ENCODE measurements at regions not wholly inside any gene's neighbourhood (a gene's known extent, or its start where the extent isn't known, plus 50 kb on each side); places are given as distances from the start of the nearest gene placed in this dataset.

DNA sequence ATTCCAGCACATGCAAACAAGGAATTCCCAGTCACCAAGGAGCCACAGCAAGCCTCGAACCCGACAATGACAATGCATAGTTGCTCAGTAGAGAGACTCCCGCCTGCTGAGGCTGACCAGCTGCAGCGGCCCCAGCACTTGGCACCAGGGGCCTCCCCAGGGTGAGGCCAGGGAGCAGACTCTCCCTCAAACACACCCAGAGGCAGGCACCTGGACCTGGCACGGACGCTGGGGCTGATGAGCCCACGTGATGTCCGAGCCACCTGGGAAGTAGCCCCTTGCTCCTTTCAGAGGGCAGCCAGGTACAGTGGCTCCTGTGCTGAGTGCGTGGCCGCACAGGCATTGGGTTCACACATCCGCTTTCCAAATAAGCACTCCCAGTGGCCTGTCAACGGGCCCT lies 315.9 kb upstream of the TGFBR2 start:
- no peak for ATAC-seq
- TF ChIP-seq ZNF565 (CRISPR knock-in tag; conservative IDR thresholded peaks at IDR 0.05; ENCODE audit: low read depth) (no peak), PPARA (CRISPR knock-in tag; IDR thresholded peaks at IDR 0.05; ENCODE audit: borderline replicate concordance) (no peak), OSR1 (CRISPR knock-in tag; IDR thresholded peaks at IDR 0.05) (no peak), RARB (CRISPR knock-in tag; IDR thresholded peaks at IDR 0.05) (no peak), SNAI2 (CRISPR knock-in tag; IDR thresholded peaks at IDR 0.05) (no peak)
- TF ChIP-seq, protein P1, sequence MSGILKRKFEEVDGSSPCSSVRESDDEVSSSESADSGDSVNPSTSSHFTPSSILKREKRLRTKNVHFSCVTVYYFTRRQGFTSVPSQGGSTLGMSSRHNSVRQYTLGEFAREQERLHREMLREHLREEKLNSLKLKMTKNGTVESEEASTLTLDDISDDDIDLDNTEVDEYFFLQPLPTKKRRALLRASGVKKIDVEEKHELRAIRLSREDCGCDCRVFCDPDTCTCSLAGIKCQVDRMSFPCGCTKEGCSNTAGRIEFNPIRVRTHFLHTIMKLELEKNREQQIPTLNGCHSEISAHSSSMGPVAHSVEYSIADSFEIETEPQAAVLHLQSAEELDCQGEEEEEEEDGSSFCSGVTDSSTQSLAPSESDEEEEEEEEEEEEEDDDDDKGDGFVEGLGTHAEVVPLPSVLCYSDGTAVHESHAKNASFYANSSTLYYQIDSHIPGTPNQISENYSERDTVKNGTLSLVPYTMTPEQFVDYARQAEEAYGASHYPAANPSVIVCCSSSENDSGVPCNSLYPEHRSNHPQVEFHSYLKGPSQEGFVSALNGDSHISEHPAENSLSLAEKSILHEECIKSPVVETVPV (CRISPR knock-in tag; IDR thresholded peaks at IDR 0.05): no peak

GRCh38 chr3:30292192-30292893 lies 314.1 kb upstream of the TGFBR2 start:
- TF ChIP-seq ZC3H10 (CRISPR knock-in tag; IDR thresholded peaks at IDR 0.05) (no peak), ISL1 (CRISPR knock-in tag; IDR thresholded peaks at IDR 0.05) (no peak), GLIS3 (CRISPR knock-in tag; IDR thresholded peaks at IDR 0.05) (no peak), CSDC2 (CRISPR knock-in tag; IDR thresholded peaks at IDR 0.05) (no peak), ZFP30 (CRISPR knock-in tag; IDR thresholded peaks at IDR 0.05) (no peak)
- TF ChIP-seq, protein P2, sequence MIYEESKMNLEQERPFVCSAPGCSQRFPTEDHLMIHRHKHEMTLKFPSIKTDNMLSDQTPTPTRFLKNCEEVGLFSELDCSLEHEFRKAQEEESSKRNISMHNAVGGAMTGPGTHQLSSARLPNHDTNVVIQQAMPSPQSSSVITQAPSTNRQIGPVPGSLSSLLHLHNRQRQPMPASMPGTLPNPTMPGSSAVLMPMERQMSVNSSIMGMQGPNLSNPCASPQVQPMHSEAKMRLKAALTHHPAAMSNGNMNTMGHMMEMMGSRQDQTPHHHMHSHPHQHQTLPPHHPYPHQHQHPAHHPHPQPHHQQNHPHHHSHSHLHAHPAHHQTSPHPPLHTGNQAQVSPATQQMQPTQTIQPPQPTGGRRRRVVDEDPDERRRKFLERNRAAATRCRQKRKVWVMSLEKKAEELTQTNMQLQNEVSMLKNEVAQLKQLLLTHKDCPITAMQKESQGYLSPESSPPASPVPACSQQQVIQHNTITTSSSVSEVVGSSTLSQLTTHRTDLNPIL (CRISPR knock-in tag; IDR thresholded peaks at IDR 0.05; ENCODE audit: low read depth): no peak
- no peak for ATAC-seq

DNA sequence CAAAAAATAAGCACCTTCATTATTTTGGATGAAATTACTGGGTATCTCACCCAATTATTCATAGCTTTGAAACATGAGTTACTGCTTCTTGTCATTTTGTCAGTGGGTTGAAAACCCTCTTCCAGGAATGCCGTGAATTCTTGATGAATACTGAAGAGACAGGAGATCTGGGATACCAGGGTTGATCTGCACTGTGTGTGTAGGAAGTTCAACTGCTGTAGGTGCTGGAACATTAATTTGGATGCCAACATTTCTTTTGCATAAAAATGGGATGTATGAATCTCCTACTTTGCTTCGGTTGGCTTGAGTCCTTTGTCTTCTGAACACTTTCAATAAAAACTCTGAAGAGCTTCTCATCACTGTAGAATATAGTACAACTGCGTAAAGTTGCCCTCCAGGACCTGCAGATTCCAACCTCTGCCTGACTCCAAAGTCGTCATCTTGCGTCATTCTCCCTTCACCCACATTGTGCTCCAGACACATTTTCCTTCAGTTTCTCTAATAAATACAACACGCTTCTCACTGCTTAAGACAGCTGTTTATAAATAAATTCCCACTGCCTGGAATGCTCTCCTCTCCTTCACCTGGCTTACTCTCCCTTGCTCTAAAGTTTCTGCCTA lies 312.7 kb upstream of the TGFBR2 start:
- no peak for TF ChIP-seq TCF4 (CRISPR knock-in tag; IDR thresholded peaks at IDR 0.05; ENCODE audit: borderline replicate concordance)
- TF ChIP-seq POU6F1 (CRISPR knock-in tag; IDR thresholded peaks at IDR 0.05; ENCODE audit: borderline replicate concordance, low read depth): no peak
- no peak for TF ChIP-seq ARNTL (CRISPR knock-in tag; IDR thresholded peaks at IDR 0.05; ENCODE audit: borderline replicate concordance, low read depth)
- no peak for TF ChIP-seq OSR1 (CRISPR knock-in tag; IDR thresholded peaks at IDR 0.05)
- TF ChIP-seq ZC3H10 (CRISPR knock-in tag; IDR thresholded peaks at IDR 0.05): no peak
- TF ChIP-seq ZFP3 (CRISPR knock-in tag; IDR thresholded peaks at IDR 0.05): no peak
- no peak for TF ChIP-seq ZNF8 (CRISPR knock-in tag; IDR thresholded peaks at IDR 0.05)
- TF ChIP-seq ZNF70 (CRISPR knock-in tag; IDR thresholded peaks at IDR 0.05): no peak
- TF ChIP-seq BACH2 (CRISPR knock-in tag; IDR thresholded peaks at IDR 0.05; ENCODE audit: borderline replicate concordance): no peak
- ATAC-seq: no peak

DNA sequence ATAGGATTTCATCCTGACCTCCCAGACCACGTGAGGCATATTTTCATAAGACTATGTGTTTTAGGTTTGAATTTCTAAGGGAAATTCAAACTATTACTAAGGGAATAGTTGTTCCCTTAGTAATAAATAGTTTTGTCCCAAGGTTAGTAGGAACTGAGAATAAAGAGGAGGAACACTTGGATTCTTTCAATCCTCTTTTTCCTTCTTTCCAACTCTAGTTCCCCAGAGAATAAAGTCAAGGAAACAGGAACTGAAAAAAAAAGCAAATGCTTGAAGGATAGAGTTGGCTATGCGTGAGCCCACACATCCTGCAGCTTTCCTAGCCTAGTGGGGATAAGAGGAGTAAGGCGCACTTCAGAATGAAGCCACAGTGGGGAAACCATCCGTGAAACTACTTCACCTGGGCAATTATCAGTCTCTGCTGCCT lies 312.1 kb upstream of the TGFBR2 start:
- no peak for ATAC-seq
- TF ChIP-seq ISL1 (CRISPR knock-in tag; IDR thresholded peaks at IDR 0.05) (no peak), SNAI2 (CRISPR knock-in tag; IDR thresholded peaks at IDR 0.05) (no peak)

GRCh38 chr3:30297112-30297511 lies 309.3 kb upstream of the TGFBR2 start:
- ATAC-seq: no peak
- TF ChIP-seq TOX (CRISPR knock-in tag; IDR thresholded peaks at IDR 0.05; ENCODE audit: borderline replicate concordance) (no peak), SNAI2 (CRISPR knock-in tag; IDR thresholded peaks at IDR 0.05) (no peak), PPARA (CRISPR knock-in tag; IDR thresholded peaks at IDR 0.05; ENCODE audit: borderline replicate concordance) (no peak), ZFP3 (CRISPR knock-in tag; IDR thresholded peaks at IDR 0.05) (no peak), ZNF70 (CRISPR knock-in tag; IDR thresholded peaks at IDR 0.05) (no peak), ISL1 (CRISPR knock-in tag; IDR thresholded peaks at IDR 0.05) (no peak), GLIS3 (CRISPR knock-in tag; IDR thresholded peaks at IDR 0.05) (no peak)

All from SK-N-SH treated with all-trans-retinoic acid at 6 μM for 48 hours (cell line).